Osteocyte (in vitro differentiated cells): ENCODE measurements at regions not wholly inside any gene's neighbourhood (a gene's known extent, or its start where the extent isn't known, plus 50 kb on each side); places are given as distances from the start of the nearest gene placed in this dataset.

ENCODE experiments used
- DNase-seq: peaks from one replicate; pipeline ENCODE4 v3.0.0; 2021; ENCODE audit warnings: mixed read lengths; ENCODE audit not compliant: unreplicated experiment; ENCODE audit errors: extremely low spot score
- H3K27ac Mint-ChIP-seq: one replicate; pipeline ENCODE4 v1.8.0; 2021; ENCODE audit warnings: mild to moderate bottlenecking, mixed read lengths; ENCODE audit not compliant: unreplicated experiment
- H3K27me3 Mint-ChIP-seq: one replicate; pipeline ENCODE4 v1.8.0; 2021; ENCODE audit warnings: mixed read lengths; ENCODE audit not compliant: unreplicated experiment
- H3K36me3 Mint-ChIP-seq: one replicate; pipeline ENCODE4 v1.8.0; 2021; ENCODE audit warnings: mixed read lengths; ENCODE audit not compliant: unreplicated experiment
- H3K4me1 Mint-ChIP-seq: one replicate; pipeline ENCODE4 v1.8.0; 2021; ENCODE audit warnings: mixed read lengths; ENCODE audit not compliant: unreplicated experiment
- H3K4me3 Mint-ChIP-seq: one replicate; pipeline ENCODE4 v1.8.0; 2021; ENCODE audit warnings: mild to moderate bottlenecking, moderate library complexity, mixed read lengths; ENCODE audit not compliant: unreplicated experiment
- H3K9me3 Mint-ChIP-seq: one replicate; pipeline ENCODE4 v1.8.0; 2021; ENCODE audit warnings: mixed read lengths; ENCODE audit not compliant: unreplicated experiment
- TF ChIP-seq, protein P1 (sequence below): fragments of 200-600 bp; sonication (generic); IDR thresholded peaks from 2 replicates; pipeline ENCODE4 v1.5.0; 2021; ENCODE audit warnings: antibody characterized with exemption, mild to moderate bottlenecking, moderate library complexity

DNA sequence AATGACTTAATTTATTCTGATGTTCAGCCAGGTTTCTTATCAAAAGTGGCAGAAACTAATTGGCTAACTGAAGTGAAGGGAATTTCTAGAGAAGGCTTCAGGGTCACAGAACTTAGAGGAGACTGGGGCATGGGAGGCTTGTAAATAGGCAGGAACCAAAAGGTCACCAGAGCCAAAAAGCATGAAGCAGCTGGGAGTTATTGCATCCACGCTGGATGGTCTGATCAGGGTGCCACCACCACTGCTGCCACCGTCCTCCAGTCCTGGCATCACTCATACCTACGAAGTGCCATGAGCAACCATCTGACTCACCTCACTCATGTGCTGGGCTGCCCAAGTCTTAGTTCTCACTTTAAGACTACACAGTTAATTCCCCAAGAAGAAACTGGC is 82.5 kb upstream of the DPH5 start:
- no peak for DNase-seq

GRCh38 chr1:101107496-101108110 is 82.0 kb upstream of the DPH5 start:
- Mint-ChIP-seq H3K27me3 (peaks cover 2% of the 10 kb centered on the region), H3K4me3 (no peak overlapping the region), H3K36me3 (no peaks in the 10 kb centered on the region), H3K4me1 (no peaks in the 10 kb centered on the region), H3K27ac (no peak overlapping the region), H3K9me3 (no peaks in the 10 kb centered on the region)
- DNase-seq = no peak
- TF ChIP-seq, protein P1, sequence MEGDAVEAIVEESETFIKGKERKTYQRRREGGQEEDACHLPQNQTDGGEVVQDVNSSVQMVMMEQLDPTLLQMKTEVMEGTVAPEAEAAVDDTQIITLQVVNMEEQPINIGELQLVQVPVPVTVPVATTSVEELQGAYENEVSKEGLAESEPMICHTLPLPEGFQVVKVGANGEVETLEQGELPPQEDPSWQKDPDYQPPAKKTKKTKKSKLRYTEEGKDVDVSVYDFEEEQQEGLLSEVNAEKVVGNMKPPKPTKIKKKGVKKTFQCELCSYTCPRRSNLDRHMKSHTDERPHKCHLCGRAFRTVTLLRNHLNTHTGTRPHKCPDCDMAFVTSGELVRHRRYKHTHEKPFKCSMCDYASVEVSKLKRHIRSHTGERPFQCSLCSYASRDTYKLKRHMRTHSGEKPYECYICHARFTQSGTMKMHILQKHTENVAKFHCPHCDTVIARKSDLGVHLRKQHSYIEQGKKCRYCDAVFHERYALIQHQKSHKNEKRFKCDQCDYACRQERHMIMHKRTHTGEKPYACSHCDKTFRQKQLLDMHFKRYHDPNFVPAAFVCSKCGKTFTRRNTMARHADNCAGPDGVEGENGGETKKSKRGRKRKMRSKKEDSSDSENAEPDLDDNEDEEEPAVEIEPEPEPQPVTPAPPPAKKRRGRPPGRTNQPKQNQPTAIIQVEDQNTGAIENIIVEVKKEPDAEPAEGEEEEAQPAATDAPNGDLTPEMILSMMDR = no peak

More for the DNA sequence above, 82.5 kb upstream of the DPH5 start:
- TF ChIP-seq, protein P1 = no peak
- H3K4me1 Mint-ChIP-seq = no peaks in the 10 kb centered on the region
- H3K9me3 Mint-ChIP-seq = no peaks in the 10 kb centered on the region
- H3K27ac Mint-ChIP-seq = no peak overlapping the region
- H3K4me3 Mint-ChIP-seq = no peak overlapping the region
- peaks cover 2% of the 10 kb centered on the region for H3K27me3 Mint-ChIP-seq
- no peaks in the 10 kb centered on the region for H3K36me3 Mint-ChIP-seq

- DNase-seq = no peak
- Mint-ChIP-seq H3K27ac (no peak overlapping the region), H3K27me3 (peaks cover 5% of the 10 kb centered on the region), H3K36me3 (no peaks in the 10 kb centered on the region), H3K4me1 (no peaks in the 10 kb centered on the region), H3K9me3 (no peaks in the 10 kb centered on the region), H3K4me3 (no peak overlapping the region)
- TF ChIP-seq, protein P1 = no peak
These were observed 80.3 kb upstream of the DPH5 start for GRCh38 chr1:101105877-101106276.

- Mint-ChIP-seq H3K27me3 (peaks cover 13% of the 10 kb centered on the region), H3K27ac (no peak overlapping the region), H3K4me3 (no peak overlapping the region), H3K9me3 (no peaks in the 10 kb centered on the region), H3K36me3 (no peaks in the 10 kb centered on the region), H3K4me1 (no peaks in the 10 kb centered on the region)
- TF ChIP-seq, protein P1 = no peak
- DNase-seq = no peak
These were observed 77.0 kb upstream of the DPH5 start for GRCh38 chr1:101102426-101103156.

DNA sequence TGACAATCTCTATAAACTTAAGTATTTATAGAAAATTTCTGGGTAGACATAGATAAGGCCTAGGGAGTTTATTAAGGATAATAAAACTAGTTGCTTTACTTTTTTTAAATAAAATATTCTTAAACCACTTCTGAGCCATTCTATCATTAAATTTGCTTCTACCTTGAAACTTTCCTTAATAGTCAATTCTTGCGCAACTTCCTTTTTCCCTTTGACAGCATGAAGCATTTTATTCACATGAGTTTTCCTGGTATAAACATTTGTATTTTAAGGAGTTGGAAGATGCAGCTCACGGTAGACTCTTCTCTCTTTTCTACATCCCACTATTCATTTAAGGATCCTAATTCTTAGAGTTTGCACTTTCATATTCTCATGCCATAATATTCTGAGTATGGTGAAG is 75.8 kb upstream of the DPH5 start:
- no peaks in the 10 kb centered on the region for H3K9me3 Mint-ChIP-seq
- peaks cover 15% of the 10 kb centered on the region for H3K27me3 Mint-ChIP-seq
- no peaks in the 10 kb centered on the region for H3K4me1 Mint-ChIP-seq
- no peak for DNase-seq
- no peak overlapping the region for H3K27ac Mint-ChIP-seq
- H3K4me3 Mint-ChIP-seq = no peak overlapping the region
- no peaks in the 10 kb centered on the region for H3K36me3 Mint-ChIP-seq
- TF ChIP-seq, protein P1 = no peak
